SK-N-MC (cell line): ENCODE measurements at regions not wholly inside any gene's neighbourhood (a gene's known extent, or its start where the extent isn't known, plus 50 kb on each side); places are given as distances from the start of the nearest gene placed in this dataset.

ENCODE experiments used
- EZH2 ChIP-seq: fragments of 200-600 bp; sonication (generic); IDR thresholded peaks from one replicate; pipeline ENCODE4 v1.6.1; 2017; ENCODE audit warnings: antibody characterized with exemption
- POLR2AphosphoS5 ChIP-seq: IDR thresholded peaks from 2 replicates; pipeline ENCODE4 v1.6.1; 2012; ENCODE audit warnings: mild to moderate bottlenecking, low read depth, low read length, borderline replicate concordance

GRCh38 chr11:96567667-96568066 is 177.9 kb downstream of the JRKL start:
- TF ChIP-seq POLR2AphosphoS5: no peak
- no peak for TF ChIP-seq EZH2
